ENCODE measurements at regions not wholly inside any gene's neighbourhood (a gene's known extent, or its start where the extent isn't known, plus 50 kb on each side); places are given as distances from the start of the nearest gene placed in this dataset.

- Histone ChIP-seq H3K4me1 (no peaks in the 10 kb centered on the region), H3K27ac (no peak overlapping the region), H3K9me3 (no peaks in the 10 kb centered on the region), H3K36me3 (no peaks in the 10 kb centered on the region), H3K27me3 (no peaks in the 10 kb centered on the region), H3K4me3 (no peak overlapping the region)
- TF ChIP-seq CTCF (IDR thresholded peaks at IDR 0.05) (no peak), POLR2A (IDR thresholded peaks at IDR 0.05) (no peak)
- no peak for DNase-seq
Measured at GRCh38 chr7:42624471-42624870, 287.4 kb downstream of the C7orf25 start.

GRCh38 chr7:42621543-42622219 lies 290.2 kb downstream of the C7orf25 start:
- H3K27ac ChIP-seq = no peak overlapping the region
- no peaks in the 10 kb centered on the region for H3K27me3 ChIP-seq
- TF ChIP-seq POLR2A (IDR thresholded peaks at IDR 0.05) (no peak), CTCF (IDR thresholded peaks at IDR 0.05) (no peak)
- no peak for DNase-seq
- no peak overlapping the region for H3K4me3 ChIP-seq
- H3K36me3 ChIP-seq = no peaks in the 10 kb centered on the region
- no peaks in the 10 kb centered on the region for H3K9me3 ChIP-seq
- H3K4me1 ChIP-seq = no peaks in the 10 kb centered on the region

GRCh38 chr7:42618651-42619360 lies 293.1 kb downstream of the C7orf25 start:
- H3K4me1 ChIP-seq = no peaks in the 10 kb centered on the region
- H3K4me3 ChIP-seq = no peak overlapping the region
- no peak for DNase-seq
- H3K27ac ChIP-seq = no peak overlapping the region
- no peak for TF ChIP-seq CTCF (IDR thresholded peaks at IDR 0.05)
- no peak for TF ChIP-seq POLR2A (IDR thresholded peaks at IDR 0.05)
- H3K27me3 ChIP-seq = no peaks in the 10 kb centered on the region
- H3K9me3 ChIP-seq = no peaks in the 10 kb centered on the region
- no peaks in the 10 kb centered on the region for H3K36me3 ChIP-seq

GRCh38 chr7:42617806-42618457 lies 293.9 kb downstream of the C7orf25 start:
- no peak for DNase-seq
- Histone ChIP-seq H3K36me3 (no peaks in the 10 kb centered on the region), H3K27me3 (no peaks in the 10 kb centered on the region), H3K4me3 (no peak overlapping the region), H3K4me1 (no peaks in the 10 kb centered on the region), H3K9me3 (no peaks in the 10 kb centered on the region), H3K27ac (no peak overlapping the region)
- TF ChIP-seq CTCF (IDR thresholded peaks at IDR 0.05) = no peak
- TF ChIP-seq POLR2A (IDR thresholded peaks at IDR 0.05) = no peak

GRCh38 chr7:42617071-42617765 lies 294.7 kb downstream of the C7orf25 start:
- Histone ChIP-seq H3K36me3 (no peaks in the 10 kb centered on the region), H3K4me3 (no peak overlapping the region), H3K4me1 (no peaks in the 10 kb centered on the region), H3K27me3 (no peaks in the 10 kb centered on the region), H3K9me3 (no peaks in the 10 kb centered on the region), H3K27ac (no peak overlapping the region)
- TF ChIP-seq CTCF (IDR thresholded peaks at IDR 0.05) (no peak), POLR2A (IDR thresholded peaks at IDR 0.05) (no peak)
- no peak for DNase-seq

All from Peyer's patch (tissue), 4 donors.